ENCODE measurements at regions not wholly inside any gene's neighbourhood (a gene's known extent, or its start where the extent isn't known, plus 50 kb on each side); places are given as distances from the start of the nearest gene placed in this dataset.
"Not testable (repeated sequence)": the region's sequence is repeated elsewhere in the genome, so short reads cannot be mapped to it uniquely, and the experiment has no call there.

GRCh38 chr21:6375776-6376175 lies 4145.6 kb upstream of the TPTE start:
- TF ChIP-seq CTCF (conservative IDR thresholded peaks at IDR 0.05; ENCODE audit: low read length); EZH2phosphoT487 (IDR thresholded peaks at IDR 0.05; ENCODE audit: borderline replicate concordance): not testable (repeated sequence)

Measured in Loucy (cell line).